Medulla oblongata (tissue), 1 donor: ENCODE measurements at regions not wholly inside any gene's neighbourhood (a gene's known extent, or its start where the extent isn't known, plus 50 kb on each side); places are given as distances from the start of the nearest gene placed in this dataset.

Experiments used
- DNase-seq: peaks from one replicate; pipeline ENCODE4 v3.0.0-alpha.2; 2015; ENCODE audit errors: extremely low spot score

GRCh38 chr7:130931423-130931822 is 197.4 kb upstream of the KLF14 start:
- DNase-seq, result no peak

GRCh38 chr7:130932088-130932487 is 198.1 kb upstream of the KLF14 start:
- DNase-seq, result no peak

GRCh38 chr7:130932667-130933432 is 198.8 kb upstream of the KLF14 start:
- no peak for DNase-seq

DNA sequence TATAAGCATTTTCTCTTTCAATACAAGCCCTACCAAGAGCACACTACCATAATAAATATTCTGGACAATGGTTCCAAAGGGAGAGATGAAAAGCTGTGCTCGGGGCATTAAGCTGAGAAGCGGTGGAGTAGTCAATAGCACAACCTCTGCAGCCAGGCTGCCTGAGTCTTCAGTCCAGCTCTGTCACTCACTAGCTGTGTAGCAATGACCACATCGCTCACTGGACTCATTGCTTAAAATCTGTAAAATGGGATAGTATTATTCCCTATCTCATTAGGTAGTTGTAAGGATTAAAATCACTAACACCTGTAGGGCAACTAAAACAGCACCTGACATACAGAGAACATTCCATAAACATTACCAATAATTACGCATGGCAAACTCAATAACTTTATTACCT is 199.9 kb upstream of the KLF14 start:
- no peak for DNase-seq

- no peak for DNase-seq
These were observed 201.7 kb upstream of the KLF14 start for GRCh38 chr7:130935564-130936157.

DNA sequence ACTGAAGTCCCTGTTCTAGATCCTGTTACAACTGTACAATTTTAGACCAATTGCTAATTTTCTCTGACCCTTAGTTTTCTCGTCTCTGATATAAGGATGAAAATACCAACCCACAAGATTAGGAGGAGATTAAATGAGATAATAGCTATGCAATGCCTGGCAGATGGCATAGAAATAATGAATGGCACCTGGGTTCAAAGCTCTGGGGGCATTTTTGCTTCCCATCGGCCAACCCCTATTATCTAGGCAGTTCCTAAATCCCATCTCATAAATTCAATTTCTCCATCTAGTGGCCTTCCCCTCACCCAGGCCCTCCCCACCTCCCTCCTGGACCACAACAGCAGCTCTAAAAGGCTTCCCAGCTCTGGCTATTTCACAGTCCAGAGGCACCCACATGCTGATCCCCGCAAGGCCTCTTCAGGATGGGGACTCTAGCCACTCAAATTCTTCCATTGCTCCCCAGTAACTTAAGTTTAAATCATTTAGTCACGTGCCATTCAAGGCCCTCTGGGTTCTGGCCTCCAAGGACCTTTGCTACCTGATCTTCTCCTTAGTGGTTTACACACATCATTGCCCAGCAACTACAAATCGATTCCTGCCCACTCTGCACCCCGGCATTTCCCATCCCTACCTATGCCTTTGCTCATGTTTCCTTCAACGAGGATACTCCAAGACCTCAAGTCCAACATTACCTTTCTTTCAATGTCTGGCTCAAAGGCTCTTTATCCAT is 202.4 kb upstream of the KLF14 start:
- no peak for DNase-seq

DNA sequence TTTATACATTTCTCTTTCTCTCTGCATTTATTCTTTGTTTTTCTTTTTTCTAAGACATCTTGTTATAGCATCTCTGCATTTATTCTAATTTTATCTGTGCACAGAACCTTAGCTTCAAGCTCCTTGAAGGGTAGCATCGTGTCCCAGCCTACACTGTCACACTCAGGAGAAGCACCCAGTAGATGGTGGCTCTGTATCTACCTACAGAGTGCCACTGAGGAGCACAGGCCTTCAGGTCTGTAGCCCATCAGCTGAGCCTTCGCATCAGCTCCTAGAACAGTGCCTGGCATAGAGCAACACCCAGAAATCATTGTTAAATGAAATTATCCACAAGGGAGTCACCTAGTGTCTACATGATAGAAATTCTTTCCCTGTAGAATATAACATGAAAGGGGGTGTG is 203.0 kb upstream of the KLF14 start:
- DNase-seq, result no peak

- no peak for DNase-seq
These were observed 203.8 kb upstream of the KLF14 start for GRCh38 chr7:130937830-130938229.

GRCh38 chr7:130938661-130939060 is 204.7 kb upstream of the KLF14 start:
- no peak for DNase-seq

DNA sequence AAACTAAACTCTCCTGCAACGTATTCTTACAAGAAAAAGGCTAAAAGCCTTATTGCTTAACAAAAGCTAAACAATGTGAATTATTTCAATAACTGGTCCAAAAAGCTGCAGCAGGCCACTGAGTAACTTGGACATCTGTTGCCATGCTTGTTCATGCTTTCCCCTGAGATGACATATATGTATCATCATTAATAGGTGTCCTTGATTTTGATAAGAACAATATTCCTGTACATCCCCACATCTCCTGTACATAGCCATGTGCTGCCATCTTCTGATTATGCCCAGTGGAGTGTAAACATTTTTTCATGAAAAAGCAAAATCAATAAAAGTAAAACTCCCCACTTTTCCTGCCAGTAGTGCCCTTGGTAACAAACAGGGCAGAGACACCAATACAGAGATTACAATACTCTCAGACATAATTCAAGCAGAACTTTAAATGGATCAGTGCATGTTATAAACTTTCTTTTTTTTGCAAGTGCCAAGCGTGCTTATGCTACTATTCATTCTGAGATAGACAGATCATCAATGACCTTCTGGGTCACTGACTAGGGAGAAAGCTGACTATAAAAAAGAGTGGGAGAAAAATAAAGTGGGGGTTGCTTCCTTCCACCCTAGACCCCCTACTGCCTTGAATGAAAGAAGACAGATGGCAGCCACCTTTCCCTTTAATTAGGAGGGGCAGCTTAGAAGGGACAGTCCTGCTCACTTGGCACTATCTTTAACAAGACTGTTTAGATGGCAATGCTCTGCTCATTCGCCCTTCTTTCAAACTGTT is 205.5 kb upstream of the KLF14 start:
- no peak for DNase-seq

DNA sequence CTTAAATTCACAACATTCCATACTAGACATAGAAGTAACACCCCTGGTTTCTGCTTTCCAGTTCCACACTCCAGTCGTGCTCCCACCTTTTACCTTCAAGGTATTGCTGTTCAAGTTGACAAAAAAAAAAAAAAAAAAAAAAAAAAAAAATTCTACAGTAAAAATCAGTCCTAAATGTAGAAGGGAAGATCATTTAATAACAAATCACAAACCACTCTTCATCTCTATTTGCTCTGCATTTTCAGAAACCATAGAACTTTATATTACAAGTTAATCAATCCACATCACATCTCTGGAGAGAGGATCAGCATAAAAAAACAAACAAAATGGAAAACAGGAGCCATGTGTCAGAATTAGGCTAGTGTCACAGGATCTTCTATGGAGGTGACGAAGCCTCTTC is 206.3 kb upstream of the KLF14 start:
- no peak for DNase-seq

- no peak for DNase-seq
These were observed 206.9 kb upstream of the KLF14 start for GRCh38 chr7:130940907-130941306.

DNA sequence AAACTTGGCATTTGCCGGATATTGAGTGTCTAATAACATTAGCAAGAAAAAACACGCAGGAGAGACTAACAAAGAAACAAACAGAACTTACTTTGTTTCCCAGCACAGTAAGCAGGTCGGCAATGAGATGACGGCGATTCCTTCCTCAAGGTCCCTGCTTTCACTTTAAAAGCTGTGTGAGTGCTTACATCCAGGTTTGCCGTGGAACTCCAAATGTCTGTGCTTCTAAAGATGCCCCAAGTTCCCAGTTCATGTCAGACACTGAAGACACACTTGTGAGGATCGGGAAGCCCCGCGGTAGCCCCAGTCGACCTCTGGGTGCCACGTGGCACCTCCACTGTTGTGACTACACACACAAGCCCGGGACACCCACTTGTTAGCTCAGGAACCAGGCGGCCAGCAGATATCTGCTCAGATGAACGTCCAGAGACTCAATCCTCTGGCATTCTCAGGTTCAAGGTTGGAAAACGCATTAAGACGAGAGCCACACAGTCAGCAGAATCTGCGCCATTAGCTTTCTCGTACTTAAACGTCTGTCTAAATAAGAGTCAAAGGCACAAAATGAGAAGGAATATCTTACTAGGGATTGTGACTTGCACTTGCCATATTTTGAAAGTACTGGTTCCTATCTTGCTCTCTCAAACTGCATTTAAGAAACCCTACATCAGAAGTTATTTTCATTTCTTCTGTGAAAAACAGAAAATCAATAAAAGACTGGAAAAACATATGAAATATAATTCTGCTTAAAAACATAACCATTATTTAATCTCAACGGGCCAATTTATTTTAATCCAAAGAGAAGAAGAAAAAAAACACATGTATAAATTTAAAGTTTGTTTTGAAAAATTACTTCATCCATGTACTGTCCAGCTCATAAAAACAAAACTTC is 207.6 kb upstream of the KLF14 start:
- peak; percentile 47 for DNase-seq

GRCh38 chr7:130942211-130942964 is 208.4 kb upstream of the KLF14 start:
- no peak for DNase-seq

DNA sequence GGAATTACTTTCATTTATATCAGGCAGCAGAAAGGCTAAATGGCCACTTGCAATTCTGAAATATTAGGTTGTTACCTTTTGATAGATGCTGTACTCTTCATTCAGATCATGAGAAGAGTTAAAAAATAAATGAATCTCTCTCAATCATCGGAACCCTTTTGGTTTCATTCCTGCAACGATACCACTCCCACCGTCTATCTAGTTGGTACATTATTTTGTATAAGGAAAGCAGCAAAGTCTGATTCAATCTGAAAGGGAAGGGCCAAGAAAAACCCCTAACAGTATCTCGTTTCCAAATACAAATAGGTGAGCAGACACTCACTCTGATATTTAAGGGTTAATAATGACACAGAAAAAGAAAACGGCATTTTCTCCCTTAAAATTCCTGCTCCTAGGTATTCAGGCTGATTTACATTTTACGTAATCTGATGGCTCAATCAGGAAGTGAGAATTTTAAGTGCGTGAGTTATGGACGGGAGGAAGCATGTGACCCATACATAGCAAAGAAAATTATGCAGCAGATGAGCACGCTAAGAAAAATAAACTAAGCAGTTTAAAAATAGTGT is 209.4 kb upstream of the KLF14 start:
- peak; percentile 67 for DNase-seq

DNA sequence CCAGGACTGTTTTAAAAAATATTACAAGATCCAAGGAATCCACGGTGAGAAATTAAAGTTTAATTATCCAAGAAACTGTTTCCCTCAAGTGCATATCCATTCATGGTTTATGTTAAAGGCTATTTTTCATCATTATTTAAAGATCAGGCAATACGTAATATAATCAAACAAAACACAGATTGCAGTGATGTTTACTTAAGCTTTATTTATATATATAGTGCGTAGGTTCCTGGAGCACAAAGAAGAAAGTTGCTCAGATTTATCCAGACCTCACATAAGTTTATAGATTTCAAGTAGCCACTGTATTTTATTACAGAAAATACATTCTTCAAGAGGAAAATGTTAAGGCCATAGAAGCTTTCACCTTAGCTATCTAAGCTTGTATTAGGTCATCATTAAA is 210.0 kb upstream of the KLF14 start:
- DNase-seq, result no peak

GRCh38 chr7:130944997-130945396 is 211.0 kb upstream of the KLF14 start:
- no peak for DNase-seq

DNA sequence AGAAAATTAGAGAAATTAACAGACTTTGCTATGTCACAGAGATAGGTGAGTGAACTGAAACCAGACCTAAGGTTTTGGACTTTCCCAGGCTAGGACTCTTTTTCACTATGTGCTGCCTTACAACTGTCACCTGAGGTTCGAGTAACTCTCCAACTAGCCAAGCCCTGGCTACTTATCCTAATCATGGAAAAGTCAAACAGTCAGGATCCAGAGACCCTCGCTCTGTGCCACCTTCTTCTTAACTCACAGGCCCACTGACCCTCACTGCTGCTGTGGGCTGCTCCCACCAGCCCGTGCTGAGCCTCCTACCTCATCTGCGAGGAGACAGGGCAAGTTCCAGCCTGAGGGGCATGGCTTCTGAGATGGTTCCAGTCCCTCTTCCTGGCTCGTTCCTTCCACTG is 211.4 kb upstream of the KLF14 start:
- no peak for DNase-seq

DNA sequence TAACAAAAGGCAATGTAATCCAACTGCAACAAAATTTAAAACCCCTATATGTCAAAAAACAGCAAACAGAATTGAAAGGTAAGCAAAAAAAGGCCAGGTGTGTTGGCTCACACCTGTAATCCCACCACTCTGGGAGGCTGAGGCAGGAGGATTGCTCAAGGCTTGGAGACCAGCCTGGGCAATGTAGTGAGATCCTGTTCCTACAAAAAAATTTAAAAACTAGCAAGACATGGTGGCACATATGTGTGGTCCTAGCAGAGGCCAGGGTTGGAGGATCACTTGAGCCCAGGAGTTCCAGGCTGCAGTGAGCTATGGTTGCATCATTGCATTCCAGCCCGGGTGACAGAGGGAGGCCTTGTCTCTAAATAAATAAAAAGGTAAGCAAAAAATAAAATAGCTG is 212.1 kb upstream of the KLF14 start:
- no peak for DNase-seq
